Activated CD4-positive, CD25-positive, alpha-beta regulatory T cell treated with anti-CD3 and anti-CD28 coated beads, Interleukin-2, amount 50 U/mL, for 24 hours (primary cell): ENCODE measurements at regions not wholly inside any gene's neighbourhood (a gene's known extent, or its start where the extent isn't known, plus 50 kb on each side); places are given as distances from the start of the nearest gene placed in this dataset.
"Not testable (repeated sequence)": the region's sequence is repeated elsewhere in the genome, so short reads cannot be mapped to it uniquely, and the experiment has no call there.

Source experiments
- ATAC-seq, 2 donors: fragments of 150-1000 bp; cut with Tn5 transposase; one replicate each; pipeline ENCODE4 v1.10.0; 2021; ENCODE audit warnings: mild to moderate bottlenecking in 1 of 2, moderate library complexity in 1 of 2

- no peak for ATAC-seq
Observed at GRCh38 chr18:1581581-1581980, 676.9 kb downstream of the ADCYAP1 start.

DNA sequence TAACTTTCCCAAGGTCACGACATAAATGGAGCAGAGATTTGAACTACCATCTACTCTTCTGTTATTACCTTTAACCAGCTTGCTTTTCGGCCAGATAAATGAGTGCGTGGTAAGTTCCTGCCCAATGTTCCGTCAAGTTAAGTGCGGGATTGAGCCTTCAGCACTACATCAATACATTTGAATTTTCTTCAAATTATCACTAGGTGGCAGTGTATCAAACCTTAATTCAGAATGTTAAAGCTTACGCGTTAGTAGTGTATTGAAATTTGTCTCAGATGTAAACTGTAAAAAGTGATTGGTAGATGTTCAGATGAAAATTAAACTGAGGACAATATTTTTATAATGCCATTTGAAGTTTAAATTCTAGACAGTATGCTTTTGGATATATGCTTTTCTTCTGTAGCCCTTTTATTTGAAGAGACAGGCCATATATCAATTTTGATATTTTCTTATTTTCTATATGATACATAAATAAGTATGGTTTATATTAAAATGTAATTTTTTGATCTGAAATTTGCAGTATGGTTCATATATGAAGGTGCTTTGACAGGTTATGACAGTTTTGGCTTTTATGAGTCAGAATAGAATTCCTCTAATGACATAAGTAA is 681.3 kb downstream of the ADCYAP1 start:
- peak in 1 of 2 donors; percentile 36 for ATAC-seq

- ATAC-seq: no peak
Observed at GRCh38 chr18:1593091-1593490, 688.4 kb downstream of the ADCYAP1 start.

GRCh38 chr18:1595195-1595594 is 690.5 kb downstream of the ADCYAP1 start:
- no peak for ATAC-seq

GRCh38 chr18:1599196-1599595 is 694.5 kb downstream of the ADCYAP1 start:
- ATAC-seq: no peak

DNA sequence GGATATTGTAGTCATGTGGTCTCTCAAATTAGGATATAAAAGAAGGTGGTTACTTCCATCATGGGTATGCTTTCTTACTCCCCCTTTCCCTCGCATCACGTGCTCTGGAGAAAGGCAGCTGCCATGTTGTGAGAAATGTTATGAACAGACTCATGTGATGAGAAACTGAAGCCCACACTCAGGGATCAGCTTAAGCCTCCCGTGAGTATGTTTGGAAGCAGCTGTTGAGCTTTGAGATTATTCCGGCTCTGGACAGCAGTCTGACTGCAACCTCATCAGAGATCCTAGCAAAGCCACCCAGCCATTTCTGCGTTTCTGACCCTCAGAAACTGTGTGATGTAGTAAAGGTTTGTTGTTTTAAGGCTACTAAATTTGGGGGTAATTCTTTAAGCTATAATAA is 700.1 kb downstream of the ADCYAP1 start:
- no peak for ATAC-seq

DNA sequence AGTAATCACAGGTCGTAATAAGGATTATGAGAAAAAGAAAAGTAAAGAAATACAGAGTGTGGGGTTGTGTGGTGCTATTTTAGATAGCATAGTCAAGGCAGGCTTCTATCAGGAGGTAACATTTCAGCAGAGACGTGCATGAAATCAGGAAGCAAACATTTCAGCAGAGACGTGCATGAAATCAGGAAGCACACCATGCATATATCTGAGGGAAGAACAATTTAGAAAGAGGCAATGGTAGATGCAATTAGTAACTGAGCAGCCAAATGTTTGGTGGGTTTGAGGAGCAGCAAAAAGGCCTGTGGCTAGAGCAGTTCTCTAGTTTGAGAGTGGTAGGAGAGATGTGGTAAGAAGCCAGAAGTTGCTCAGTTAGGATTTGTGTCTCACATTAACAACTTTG is 713.7 kb downstream of the ADCYAP1 start:
- no peak for ATAC-seq

DNA sequence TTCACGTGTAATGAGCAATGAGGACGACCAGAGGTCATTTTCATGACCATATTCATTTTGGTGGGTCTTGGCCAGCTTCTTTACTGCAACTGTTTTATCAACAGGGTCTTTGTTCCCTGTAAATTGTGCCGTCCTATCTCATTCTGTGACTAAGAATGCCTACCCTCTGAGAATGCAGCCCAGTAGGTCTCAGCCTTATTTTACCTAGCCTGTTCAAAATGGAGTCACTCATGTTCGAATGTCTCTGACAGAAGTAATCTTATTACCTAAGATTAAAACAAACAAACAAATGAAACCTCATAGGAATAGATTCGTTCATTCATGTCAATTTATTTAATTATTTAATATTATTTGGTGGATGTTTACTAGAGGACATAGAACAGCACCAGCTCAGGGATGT is 714.8 kb downstream of the ADCYAP1 start:
- ATAC-seq: no peak

DNA sequence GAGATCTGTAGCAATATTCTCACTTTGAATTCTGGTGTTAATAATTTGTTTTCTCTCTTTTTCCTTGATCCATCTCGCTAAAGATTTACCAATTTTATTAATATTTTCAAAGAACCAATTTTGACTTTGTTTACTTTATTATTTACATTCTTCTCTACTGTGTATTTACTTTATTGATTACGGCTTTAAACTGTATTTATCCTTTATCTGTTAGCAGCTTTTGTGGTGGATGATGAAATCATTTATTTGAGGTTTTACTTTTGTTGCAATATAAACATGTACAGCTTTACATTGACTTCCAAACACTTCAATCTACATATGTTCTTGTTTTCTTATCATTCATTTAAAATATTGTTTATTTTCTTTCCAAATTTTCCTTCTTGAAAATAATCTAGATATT is 719.9 kb downstream of the ADCYAP1 start:
- ATAC-seq: no peak

DNA sequence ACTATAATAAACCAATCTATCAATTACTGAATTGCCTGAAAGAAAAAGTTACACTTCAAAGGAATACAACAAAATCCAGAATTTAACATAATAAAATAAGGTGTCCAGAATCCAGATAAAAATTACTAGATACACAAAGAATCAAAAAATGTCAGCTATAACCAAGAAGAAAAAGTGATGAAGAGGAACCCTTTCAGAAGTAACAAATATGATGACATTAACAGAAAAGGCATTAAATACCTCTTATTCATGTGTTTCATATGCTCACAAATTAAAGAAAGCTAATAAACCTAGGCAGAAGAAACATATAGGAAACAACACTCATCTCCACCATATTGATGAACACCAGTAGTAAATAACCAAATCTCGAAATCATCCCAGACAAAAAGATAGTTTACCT is 722.8 kb downstream of the ADCYAP1 start:
- no peak for ATAC-seq

DNA sequence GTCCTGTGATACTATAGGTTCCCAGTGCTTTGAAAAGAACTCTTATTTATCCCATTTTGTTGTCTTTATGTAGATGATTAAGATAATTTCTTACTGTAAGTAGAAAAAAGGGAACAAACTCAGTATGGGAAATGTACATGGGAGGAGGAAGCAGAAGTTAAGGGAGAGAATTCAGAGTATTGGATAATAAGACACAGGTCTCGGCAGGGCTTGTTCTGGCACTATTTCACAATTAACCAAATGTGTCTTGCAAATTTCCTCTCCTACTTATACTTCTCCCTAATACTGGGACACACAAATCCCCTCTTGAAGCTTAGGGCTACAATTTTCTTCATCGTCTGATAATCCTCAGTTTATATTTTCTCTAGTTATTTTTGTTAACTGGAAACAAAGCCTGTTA is 744.0 kb downstream of the ADCYAP1 start:
- ATAC-seq: no peak

DNA sequence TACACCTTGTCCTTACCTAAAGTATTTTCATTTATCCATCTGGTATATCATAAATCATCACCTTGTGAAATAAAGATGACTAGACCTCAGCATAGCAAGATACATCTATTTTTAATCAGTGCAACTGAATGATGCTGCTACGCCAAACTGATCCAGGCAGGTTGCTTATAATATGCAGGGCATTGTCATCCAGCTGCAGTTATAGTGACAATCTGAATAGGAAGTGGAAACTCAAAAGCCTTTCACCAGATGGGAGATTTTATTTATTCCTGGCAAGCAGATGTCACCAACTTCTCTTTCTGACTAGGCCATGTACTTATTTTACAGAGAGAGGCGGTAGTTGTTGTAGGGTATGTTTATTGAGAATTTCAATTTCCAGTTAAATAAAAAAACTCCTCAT is 747.3 kb downstream of the ADCYAP1 start:
- ATAC-seq: no peak

DNA sequence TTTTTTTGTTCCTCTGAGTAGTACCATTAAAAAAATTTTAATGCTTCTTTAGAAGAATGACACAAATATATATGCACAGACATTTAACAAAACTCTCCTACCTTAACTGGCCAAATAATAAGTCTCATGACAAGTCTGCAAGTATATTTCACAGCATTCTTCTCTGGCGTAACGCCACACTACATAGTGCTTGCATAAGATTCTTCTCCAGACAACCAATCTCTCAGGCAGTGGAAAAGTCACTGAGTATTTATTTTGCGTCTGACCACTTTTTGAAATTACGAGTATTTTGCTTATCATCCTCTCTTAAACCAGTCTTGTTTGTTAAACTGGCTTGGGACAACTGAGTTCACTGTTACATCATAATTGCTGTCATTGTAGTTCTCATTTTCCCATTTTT is 749.2 kb downstream of the ADCYAP1 start:
- no peak for ATAC-seq

DNA sequence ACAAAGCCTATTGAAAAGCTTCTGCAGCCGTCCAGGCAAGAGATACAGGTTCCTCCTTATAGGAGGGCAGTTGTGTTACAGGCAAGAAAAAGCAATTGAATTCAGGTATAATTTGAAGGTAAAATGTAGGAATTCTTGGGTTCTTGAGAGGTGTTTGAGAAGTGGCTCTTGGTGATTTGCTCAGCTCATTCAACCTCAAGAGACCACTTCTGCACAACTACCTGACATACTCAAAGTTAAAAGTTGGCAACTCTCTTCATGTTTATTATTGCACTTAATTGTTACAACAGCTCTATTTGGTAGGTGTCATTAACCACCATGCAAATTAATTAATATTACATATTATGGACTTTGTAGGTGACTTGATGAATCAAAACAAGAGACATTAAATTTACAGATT is 753.2 kb downstream of the ADCYAP1 start:
- no peak for ATAC-seq

DNA sequence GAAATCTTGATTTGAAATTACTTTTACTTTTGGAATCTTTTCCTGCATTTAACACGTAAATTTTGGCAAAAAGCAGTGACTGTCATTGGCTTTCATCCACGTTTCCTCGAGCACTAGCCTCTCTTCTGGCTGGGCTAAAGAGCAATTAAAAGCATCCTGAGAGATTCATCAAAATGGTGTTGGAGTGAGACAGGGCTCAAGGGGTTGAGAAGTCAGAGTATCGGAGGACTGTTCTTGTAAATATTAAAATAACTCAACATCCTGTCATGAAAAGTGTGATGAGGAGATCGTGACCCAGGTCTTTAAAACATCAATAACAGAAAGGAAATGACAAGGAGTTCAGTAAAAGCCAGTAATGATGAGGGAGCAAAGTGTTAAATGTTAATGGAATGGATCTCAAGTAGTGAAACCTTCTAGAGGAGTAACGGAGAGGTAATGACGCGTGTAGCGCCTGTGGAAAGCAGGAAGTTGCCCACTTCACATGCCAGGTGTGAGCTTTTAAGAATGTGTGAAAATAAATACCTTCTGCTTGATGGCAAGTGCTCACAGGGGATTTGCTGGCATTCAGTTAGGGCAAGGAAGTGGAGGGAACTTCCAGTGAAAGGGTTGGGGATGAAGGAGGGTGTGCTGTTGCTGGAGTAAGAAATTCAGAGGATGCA is 754.4 kb downstream of the ADCYAP1 start:
- no peak for ATAC-seq

DNA sequence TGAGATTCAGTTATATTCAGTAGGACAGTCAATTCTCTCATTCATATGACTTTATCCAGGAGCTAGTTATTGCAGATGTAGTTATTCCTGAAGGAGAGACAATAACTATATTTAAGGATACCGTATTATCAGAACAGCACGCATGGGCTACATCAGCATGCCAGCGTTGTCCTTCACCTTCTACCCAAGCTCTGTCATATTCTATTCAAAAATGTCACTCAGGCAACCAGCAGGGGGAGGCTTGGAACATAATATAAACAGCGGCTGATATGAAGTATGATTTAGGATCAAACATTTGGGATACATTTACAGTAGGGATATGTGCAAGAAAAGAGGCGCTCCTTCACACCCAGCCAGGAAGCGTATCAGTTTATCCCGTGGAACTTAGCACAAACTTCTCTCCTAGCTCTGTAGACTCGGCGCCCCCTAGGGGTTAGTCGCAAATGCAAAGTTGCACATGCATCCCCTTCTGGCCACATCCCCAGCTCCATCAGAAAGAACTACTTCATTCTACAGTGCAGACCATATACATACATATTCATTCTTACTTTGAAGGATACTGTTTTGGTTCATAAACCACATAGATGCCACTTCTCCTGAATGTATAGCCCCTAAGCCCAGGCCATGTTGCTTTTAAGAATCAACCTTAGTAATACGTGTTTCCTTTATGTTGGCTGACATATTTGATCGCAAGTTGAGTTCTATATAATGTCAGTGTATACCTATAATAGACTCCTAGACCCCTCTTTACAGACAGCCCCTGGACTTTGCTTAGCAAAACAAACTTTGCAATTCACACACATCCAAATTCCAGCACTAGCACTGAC is 759.4 kb downstream of the ADCYAP1 start:
- ATAC-seq: no peak

GRCh38 chr18:1665079-1665478 is 760.4 kb downstream of the ADCYAP1 start:
- no peak for ATAC-seq

GRCh38 chr18:1668279-1668678 is 763.6 kb downstream of the ADCYAP1 start:
- ATAC-seq: no peak

DNA sequence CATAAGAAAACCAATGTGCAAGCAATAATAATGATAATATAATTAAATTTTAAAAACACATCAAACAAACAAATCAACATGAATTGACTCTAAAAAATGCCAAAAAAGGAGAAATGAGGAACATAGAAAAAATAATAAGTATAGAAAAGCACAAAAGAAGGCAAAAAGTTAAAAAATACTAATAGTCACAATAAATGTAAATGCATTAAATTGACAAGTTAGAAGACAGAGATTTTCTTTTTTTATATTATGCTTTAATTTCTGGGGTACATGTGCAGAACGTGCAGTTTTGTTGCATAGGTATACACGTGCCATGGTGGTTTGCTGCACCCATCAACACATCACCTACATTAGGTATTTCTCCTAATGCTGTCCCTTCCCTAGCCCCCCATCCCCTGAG is 767.0 kb downstream of the ADCYAP1 start:
- ATAC-seq: not testable (repeated sequence)

GRCh38 chr18:1676387-1676786 is 771.7 kb downstream of the ADCYAP1 start:
- ATAC-seq: no peak

DNA sequence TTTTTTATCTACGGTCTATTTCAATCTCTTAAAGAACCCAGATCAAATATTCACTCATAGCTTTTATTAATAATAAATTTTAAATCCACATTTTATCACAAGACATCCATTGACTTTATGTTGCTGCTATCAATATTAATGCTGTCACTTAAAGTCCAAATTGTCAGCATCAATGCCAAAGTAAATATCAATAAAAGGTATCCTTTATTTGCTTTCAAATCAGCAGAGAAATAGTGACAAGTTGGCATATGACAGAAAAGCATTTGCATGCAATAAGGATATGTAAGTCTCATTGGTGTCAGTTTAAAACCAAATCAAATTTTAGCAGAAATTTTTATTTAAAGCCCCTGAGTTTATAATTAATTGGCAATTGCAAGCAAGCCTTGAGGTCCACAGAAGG is 775.4 kb downstream of the ADCYAP1 start:
- ATAC-seq: no peak

- no peak for ATAC-seq
Observed at GRCh38 chr18:1691863-1692262, 787.2 kb downstream of the ADCYAP1 start.

DNA sequence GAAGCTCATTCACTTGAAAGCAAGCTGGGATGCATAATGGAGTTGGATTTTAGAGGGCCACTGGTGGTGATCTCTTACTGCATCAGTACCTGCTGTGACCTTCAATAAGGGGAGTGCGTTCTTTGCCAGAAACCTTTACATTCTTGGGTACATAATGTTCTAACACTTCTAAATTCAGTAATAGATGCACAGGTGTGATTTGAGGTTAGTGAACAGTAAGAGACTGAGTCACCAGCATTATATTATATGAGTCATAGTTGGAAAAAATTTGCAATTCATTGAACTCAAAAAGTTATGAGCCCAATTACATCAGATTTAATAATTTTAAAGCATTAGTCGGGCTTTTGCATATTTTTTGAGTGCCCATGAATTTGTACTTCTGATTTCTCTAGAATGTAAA is 803.3 kb downstream of the ADCYAP1 start:
- ATAC-seq: peak in 1 of 2 donors; percentile 32

DNA sequence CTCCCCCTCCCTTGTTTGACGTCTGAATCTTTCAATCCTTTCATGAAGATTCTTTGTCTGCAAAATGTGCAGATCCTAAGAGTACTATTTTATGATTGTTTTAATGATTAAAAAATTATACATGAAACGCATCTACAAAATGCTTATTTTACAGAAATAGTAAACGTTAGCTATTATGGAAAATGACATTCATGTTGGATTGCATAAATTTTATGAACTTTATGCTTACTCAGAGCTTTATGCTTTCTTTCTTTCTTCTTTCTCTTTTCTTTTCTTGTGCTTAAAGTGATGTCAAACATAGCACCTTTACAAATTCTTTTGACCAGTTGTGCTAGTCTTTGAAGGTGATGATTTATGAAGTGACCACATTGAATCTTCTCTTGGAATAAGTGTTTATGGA is 805.4 kb downstream of the ADCYAP1 start:
- no peak for ATAC-seq
